ENCODE measurements at regions not wholly inside any gene's neighbourhood (a gene's known extent, or its start where the extent isn't known, plus 50 kb on each side); places are given as distances from the start of the nearest gene placed in this dataset.

DNA sequence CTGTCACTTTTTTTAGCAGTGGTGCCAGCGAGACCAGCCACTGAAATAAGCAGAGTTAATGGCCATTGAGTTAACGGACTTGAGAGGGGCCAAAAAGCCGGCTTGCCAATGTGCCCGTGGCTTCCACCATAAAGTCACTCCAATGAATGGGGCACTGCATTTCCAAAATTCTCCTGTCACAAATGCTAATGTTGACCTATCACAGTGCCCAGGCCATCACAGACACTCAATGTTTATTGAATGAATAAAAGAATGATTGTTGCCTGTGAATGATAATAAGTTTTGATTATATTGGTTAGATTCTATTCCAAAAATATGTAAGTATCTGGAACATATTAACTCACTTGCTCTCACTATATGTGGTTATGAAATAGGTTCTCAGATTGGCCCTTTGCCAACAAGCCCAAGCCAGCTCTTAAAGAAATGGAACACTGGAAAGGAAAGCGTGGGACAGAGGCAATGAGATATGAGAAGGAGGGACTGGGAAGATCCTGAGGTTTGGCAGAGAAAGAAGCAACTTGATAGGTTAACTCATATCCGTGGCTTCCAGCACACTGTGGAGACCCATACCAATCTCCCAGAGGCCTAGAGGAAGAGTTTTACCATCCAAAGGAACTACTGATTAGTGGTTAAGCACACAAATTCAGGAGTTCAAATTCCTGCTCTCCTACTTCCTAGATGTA is 108.7 kb downstream of the BTG1 start:
- H3K4me3 ChIP-seq (replicated peaks; ENCODE audit: low read depth, low read length) = no peak overlapping the region
- no peak for TF ChIP-seq CTCF (IDR thresholded peaks at IDR 0.05; ENCODE audit: low read depth, low read length, missing control alignments)
- DNase-seq (ENCODE audit: extremely low read depth, low read depth) = peak; percentile 30

DNA sequence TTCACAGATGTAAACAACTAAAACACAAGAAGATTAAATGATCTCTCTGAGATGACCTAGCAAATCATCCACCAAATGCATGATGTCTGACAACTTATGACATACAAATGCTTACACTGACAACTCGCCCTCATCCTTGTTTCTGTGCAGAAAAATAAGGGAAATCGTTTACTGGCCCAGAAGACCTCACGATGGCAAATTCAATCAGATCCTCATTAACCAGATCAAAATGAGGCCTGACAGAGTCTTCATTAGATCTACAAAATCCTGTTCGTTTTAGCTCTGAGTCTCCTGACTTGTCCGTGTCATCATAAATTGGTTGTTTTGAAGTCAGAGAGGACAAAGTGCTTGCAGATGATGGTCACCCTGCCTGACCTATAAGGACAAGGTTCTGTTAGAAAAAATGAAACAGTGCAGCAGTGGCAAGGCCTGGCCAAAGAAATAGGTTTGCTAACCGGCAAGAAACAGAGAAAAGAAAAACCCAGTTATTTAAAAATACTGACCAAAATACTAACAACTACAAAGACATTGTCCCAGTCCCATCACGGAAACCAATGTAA is 109.5 kb downstream of the BTG1 start:
- no peak overlapping the region for H3K4me3 ChIP-seq (replicated peaks; ENCODE audit: low read depth, low read length)
- TF ChIP-seq CTCF (IDR thresholded peaks at IDR 0.05; ENCODE audit: low read depth, low read length, missing control alignments) = no peak
- no peak for DNase-seq (ENCODE audit: extremely low read depth, low read depth)

- no peak for TF ChIP-seq CTCF (IDR thresholded peaks at IDR 0.05; ENCODE audit: low read depth, low read length, missing control alignments)
- no peak for DNase-seq (ENCODE audit: extremely low read depth, low read depth)
- peak overlapping the region; percentile 16; the same call in 1 of the 2 replicates for H3K4me3 ChIP-seq (replicated peaks; ENCODE audit: low read depth, low read length)
Observed at GRCh38 chr12:92035477-92035876, 110.2 kb downstream of the BTG1 start.

DNA sequence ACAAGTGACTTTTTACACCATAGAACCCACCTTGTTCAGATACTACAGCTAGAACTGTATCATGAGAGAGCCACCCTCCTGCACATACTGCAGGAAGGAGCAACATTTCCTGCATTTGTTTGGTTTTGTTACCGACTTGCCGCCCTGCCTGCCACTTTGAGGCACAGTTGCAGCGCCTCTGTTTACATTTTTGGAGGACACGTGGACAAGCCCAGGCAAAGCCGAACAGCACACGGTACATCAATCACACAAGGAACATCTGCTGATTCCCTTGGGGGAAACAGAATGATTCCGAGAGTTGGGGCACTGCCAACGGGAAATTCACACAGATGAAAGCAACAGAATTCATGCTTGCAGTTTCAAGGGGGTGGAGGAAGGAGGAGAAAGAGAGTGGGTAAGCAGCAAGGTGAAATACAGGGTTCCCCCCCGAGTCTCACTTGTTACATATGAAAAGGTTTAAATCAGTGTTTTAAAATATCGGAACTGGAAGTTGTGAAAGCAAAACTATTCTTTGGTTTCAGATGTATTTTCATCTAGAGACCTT is 110.7 kb downstream of the BTG1 start:
- peak; percentile 81 for DNase-seq (ENCODE audit: extremely low read depth, low read depth)
- peak overlapping the region; percentile 16 for H3K4me3 ChIP-seq (replicated peaks; ENCODE audit: low read depth, low read length)
- TF ChIP-seq CTCF (IDR thresholded peaks at IDR 0.05; ENCODE audit: low read depth, low read length, missing control alignments) = no peak

- H3K4me3 ChIP-seq (replicated peaks; ENCODE audit: low read depth, low read length) = no peak overlapping the region
- DNase-seq (ENCODE audit: extremely low read depth, low read depth) = no peak
- no peak for TF ChIP-seq CTCF (IDR thresholded peaks at IDR 0.05; ENCODE audit: low read depth, low read length, missing control alignments)
Observed at GRCh38 chr12:92034083-92034482, 111.6 kb downstream of the BTG1 start.

GRCh38 chr12:92032965-92033364 is 112.7 kb downstream of the BTG1 start:
- no peak overlapping the region for H3K4me3 ChIP-seq (replicated peaks; ENCODE audit: low read depth, low read length)
- no peak for TF ChIP-seq CTCF (IDR thresholded peaks at IDR 0.05; ENCODE audit: low read depth, low read length, missing control alignments)
- no peak for DNase-seq (ENCODE audit: extremely low read depth, low read depth)

Data from HFF-Myc (cell line).